IMR-90 (cell line): ENCODE measurements at regions not wholly inside any gene's neighbourhood (a gene's known extent, or its start where the extent isn't known, plus 50 kb on each side); places are given as distances from the start of the nearest gene placed in this dataset.

Experiments
- ATAC-seq: fragments of 200-7000 bp; cut with Tn5 transposase; 2 replicates; pipeline ENCODE4 v1.9.1; 2020; ENCODE audit warnings: low read depth, mild to moderate bottlenecking, moderate library complexity
- BruUV-seq: library from RNA; stranded (reverse); fragments of 400-500 nt; replicated peaks from 2 replicates; lab custom pipeline; 2021; lab: Mats Ljungman, UMichigan
- CTCF ChIA-PET: fragments of 300-600 bp; formaldehyde crosslinking; extraction: SDS; loops from one replicate; lab custom pipeline; 2021; ENCODE audit warnings: antibody characterized with exemption; lab: Yijun Ruan, JAX
- POLR2A ChIA-PET: fragments of 300-600 bp; sonication (Branson Sonifier 250); formaldehyde crosslinking; loops from one replicate; lab custom pipeline; 2022; ENCODE audit warnings: antibody characterized with exemption; ENCODE audit not compliant: unreplicated experiment; lab: Charles Lee
- DNase-seq: peaks from one replicate; pipeline ENCODE4 v3.0.0; 2013
- H2AFZ ChIP-seq: replicated peaks from 2 replicates; pipeline ENCODE3; 2013; ENCODE audit warnings: low read length, mild to moderate bottlenecking; ENCODE audit not compliant: poor library complexity
- H2AK5ac ChIP-seq: 2 replicates; pipeline ENCODE4 v1.6.1; 2013; ENCODE audit warnings: low read depth, low read length, inconsistent platforms
- H2AK9ac ChIP-seq: replicated peaks from 2 replicates; pipeline ENCODE3; 2013; ENCODE audit warnings: mild to moderate bottlenecking, low read depth, low read length, moderate library complexity; ENCODE audit not compliant: poor library complexity
- H2BK120ac ChIP-seq: 2 replicates; pipeline ENCODE4 v1.6.1; 2013; ENCODE audit warnings: low read depth, low read length, inconsistent platforms
- H2BK15ac ChIP-seq: 3 replicates; pipeline ENCODE4 v1.6.1; 2013; ENCODE audit warnings: low read depth, low read length, inconsistent platforms
- H2BK20ac ChIP-seq: 2 replicates; pipeline ENCODE4 v1.6.1; 2013; ENCODE audit warnings: low read depth, mild to moderate bottlenecking, inconsistent platforms, low read length, moderate library complexity
- H2BK5ac ChIP-seq: 2 replicates; pipeline ENCODE4 v1.6.1; 2013; ENCODE audit warnings: mild to moderate bottlenecking, low read depth, low read length, inconsistent platforms; ENCODE audit not compliant: poor library complexity, severe bottlenecking
- H3K14ac ChIP-seq: replicated peaks from 2 replicates; pipeline ENCODE4 v1.6.1; 2013; ENCODE audit warnings: low read depth, low read length, inconsistent platforms
- H3K18ac ChIP-seq: 2 replicates; pipeline ENCODE4 v1.6.1; 2013; ENCODE audit warnings: low read depth, low read length, control low read depth
- H3K23ac ChIP-seq: 2 replicates; pipeline ENCODE4 v1.6.1; 2013; ENCODE audit warnings: low read depth, low read length, inconsistent platforms
- H3K27ac ChIP-seq: 2 replicates; pipeline ENCODE4 v1.5.1; 2013; ENCODE audit warnings: mild to moderate bottlenecking, control low read depth, low read length; ENCODE audit not compliant: insufficient read depth
- H3K27me3 ChIP-seq: 2 replicates; pipeline ENCODE4 v1.6.1; 2013; ENCODE audit warnings: low read length; ENCODE audit not compliant: control insufficient read depth, insufficient read depth
- H3K36me3 ChIP-seq: 2 replicates; pipeline ENCODE4 v1.6.1; 2013; ENCODE audit warnings: low read length, mixed read lengths; ENCODE audit not compliant: control insufficient read depth, insufficient read depth
- H3K4ac ChIP-seq: 2 replicates; pipeline ENCODE4 v1.6.1; 2013; ENCODE audit warnings: low read depth, low read length, inconsistent platforms
- H3K4me1 ChIP-seq: 2 replicates; pipeline ENCODE4 v1.6.1; 2013; ENCODE audit warnings: low read length, mixed read lengths; ENCODE audit not compliant: control insufficient read depth, insufficient read depth
- H3K4me2 ChIP-seq: 2 replicates; pipeline ENCODE4 v1.6.1; 2013; ENCODE audit warnings: low read depth, mild to moderate bottlenecking, control low read depth, low read length, moderate library complexity
- H3K4me3 ChIP-seq: 2 replicates; pipeline ENCODE4 v1.5.1; 2013; ENCODE audit warnings: low read depth, mild to moderate bottlenecking, control low read depth, low read length, moderate library complexity; ENCODE audit not compliant: insufficient read depth
- H3K56ac ChIP-seq: 2 replicates; pipeline ENCODE4 v1.6.1; 2013; ENCODE audit warnings: low read length, inconsistent platforms; ENCODE audit not compliant: insufficient read depth; ENCODE audit errors: extremely low read depth
- H3K79me1 ChIP-seq, 2 experiments: 2 replicates each; pipeline ENCODE4 v1.6.1; 2013; ENCODE audit warnings: low read length in 2 of 2, inconsistent platforms in 1 of 2, low read depth in 1 of 2
- H3K9ac ChIP-seq: 2 replicates; pipeline ENCODE4 v1.6.1; 2013; ENCODE audit warnings: low read depth, low read length, control low read depth
- H3K9me1 ChIP-seq: 2 replicates; pipeline ENCODE4 v1.6.1; 2013; ENCODE audit warnings: low read length, inconsistent platforms; ENCODE audit not compliant: insufficient read depth
- H3K9me3 ChIP-seq: 2 replicates; pipeline ENCODE4 v1.6.1; 2013; ENCODE audit warnings: low read length; ENCODE audit not compliant: control insufficient read depth, insufficient read depth
- H4K20me1 ChIP-seq: 2 replicates; pipeline ENCODE4 v1.6.1; 2013; ENCODE audit warnings: low read length, inconsistent platforms; ENCODE audit not compliant: insufficient read depth
- H4K5ac ChIP-seq: 2 replicates; pipeline ENCODE4 v1.6.1; 2013; ENCODE audit warnings: mild to moderate bottlenecking, low read depth, low read length, control low read depth
- H4K8ac ChIP-seq, 2 experiments: 2 replicates each; pipeline ENCODE4 v1.6.1; 2013; ENCODE audit warnings: low read depth in 2 of 2, low read length in 2 of 2, control low read depth in 1 of 2, inconsistent platforms in 1 of 2
- H4K91ac ChIP-seq: 2 replicates; pipeline ENCODE4 v1.6.1; 2013; ENCODE audit warnings: low read depth, low read length, inconsistent platforms; ENCODE audit not compliant: insufficient read depth
- CHD1 ChIP-seq: IDR thresholded peaks from 2 replicates; pipeline ENCODE4 v1.6.1; 2012; ENCODE audit warnings: low read depth, low read length, improper control_type of control experiment
- CTCF ChIP-seq: conservative IDR thresholded peaks from 2 replicates; pipeline ENCODE4 v1.5.1; 2012; ENCODE audit warnings: mild to moderate bottlenecking, low read depth, low read length, improper control_type of control experiment
- WGBS, 2 experiments: methylation state at CpG; one replicate each; pipeline versions ENCODE4 v1.1.5 to v1.1.7; 2013; ENCODE audit warnings: missing lambda C conversion rate in 2 of 2; ENCODE audit not compliant: insufficient read length in 1 of 2; ENCODE audit errors: extremely low coverage in 2 of 2; 5-methylcytosine and 5-hydroxymethylcytosine counted together
- dilution Hi-C: fragments of 300-500 bp; cut with HindIII; formaldehyde crosslinking; loops from one replicate; pipeline ENCODE4 v1.14.3; 2018; ENCODE audit warnings: low sequenced_read_pairs; ENCODE audit not compliant: unreplicated experiment
- in situ Hi-C: fragments of 300-500 bp; cut with MboI; formaldehyde crosslinking; loops from 3 replicates; pipeline ENCODE4 v1.14.3; 2019; ENCODE audit warnings: low sequenced_read_pairs, inconsistent platforms, mixed read lengths
- intact Hi-C: fragments of 100-400 bp; cut with micrococcal nuclease; formaldehyde crosslinking; loops from 2 replicates; pipeline ENCODE4 v1.10.0; 2022

GRCh38 chr13:54934121-54934520 is 1905.5 kb downstream of the OLFM4 start:
- no CpG with 5 or more reads among the region's 3 CpGs for WGBS, 2 experiments
- no peak overlapping the region for H3K27ac ChIP-seq
- no peaks in the 10 kb centered on the region for H3K9me1 ChIP-seq
- ATAC-seq (no peak), DNase-seq (no peak)
- H2AFZ ChIP-seq, result no peak overlapping the region
- no peak overlapping the region for H2BK15ac ChIP-seq
- no peak for TF ChIP-seq CTCF
- TF ChIP-seq CHD1, result no peak
- peaks cover 4% of the 10 kb centered on the region for H3K9me3 ChIP-seq
- no peaks in the 10 kb centered on the region for H3K36me3 ChIP-seq
- CTCF ChIA-PET, result no interaction called here
- H3K79me1 ChIP-seq, result no peaks in the 10 kb centered on the region
- H2BK5ac ChIP-seq, result no peak overlapping the region
- no peak overlapping the region for H2AK5ac ChIP-seq
- no peak overlapping the region for H4K91ac ChIP-seq
- no peaks in the 10 kb centered on the region for H3K4me1 ChIP-seq
- no peak overlapping the region for H3K23ac ChIP-seq
- no peak overlapping the region for H3K14ac ChIP-seq
- POLR2A ChIA-PET, result no interaction called here
- no peak overlapping the region for H4K5ac ChIP-seq
- dilution Hi-C loops, result no loop called here
- H2AK9ac ChIP-seq, result no peak overlapping the region
- H4K20me1 ChIP-seq, result no peaks in the 10 kb centered on the region
- H3K4me3 ChIP-seq, result no peak overlapping the region
- in situ Hi-C loops, result no loop called here
- H2BK120ac ChIP-seq, result no peak overlapping the region
- no peak overlapping the region for H3K9ac ChIP-seq
- no peak overlapping the region for H3K18ac ChIP-seq
- no peak overlapping the region for H4K8ac ChIP-seq
- no peak overlapping the region for H3K4me2 ChIP-seq
- no peak overlapping the region for H2BK20ac ChIP-seq
- BruUV-seq, result no TSS peak
- no peak overlapping the region for H3K56ac ChIP-seq
- H3K4ac ChIP-seq, result no peak overlapping the region
- intact Hi-C loops, result no loop called here
- no peaks in the 10 kb centered on the region for H3K27me3 ChIP-seq
